Astrocyte (in vitro differentiated cells and primary cell): ENCODE measurements at regions not wholly inside any gene's neighbourhood (a gene's known extent, or its start where the extent isn't known, plus 50 kb on each side); places are given as distances from the start of the nearest gene placed in this dataset.

Experiments used
- DNase-seq: peaks from one replicate; pipeline ENCODE4 v3.0.0-alpha.2; 2010; ENCODE audit warnings: low read depth
- FAIRE-seq: peaks from 2 replicates; lab custom pipeline; 2011; peaks lifted over from hg19 to GRCh38; lab: Jason Lieb, UNC
- H2AFZ ChIP-seq: 2 replicates; pipeline ENCODE4 v1.6.0; 2012; ENCODE audit warnings: low read depth, low read length, inconsistent platforms
- H3K27ac ChIP-seq: 2 replicates; pipeline ENCODE4 v1.5.1; 2011; ENCODE audit warnings: low read depth, low read length, inconsistent platforms
- H3K27me3 ChIP-seq: 2 replicates; pipeline ENCODE4 v1.6.0; 2011; ENCODE audit warnings: low read length, inconsistent platforms; ENCODE audit not compliant: insufficient read depth
- H3K36me3 ChIP-seq: 2 replicates; pipeline ENCODE4 v1.5.1; 2011; ENCODE audit warnings: low read length, inconsistent platforms; ENCODE audit not compliant: insufficient read depth
- H3K4me1 ChIP-seq: 2 replicates; pipeline ENCODE4 v1.5.1; 2011; ENCODE audit warnings: low read length, inconsistent platforms; ENCODE audit not compliant: insufficient read depth
- H3K4me2 ChIP-seq: 2 replicates; pipeline ENCODE4 v1.6.0; 2012; ENCODE audit warnings: low read length, inconsistent platforms
- H3K4me3 ChIP-seq: 2 replicates; pipeline ENCODE4 v1.5.1; 2011; ENCODE audit warnings: low read depth, mild to moderate bottlenecking, low read length, inconsistent platforms; ENCODE audit not compliant: insufficient read depth
- H3K79me2 ChIP-seq: 2 replicates; pipeline ENCODE4 v1.6.0; 2012; ENCODE audit warnings: mild to moderate bottlenecking, low read length, inconsistent platforms; ENCODE audit not compliant: insufficient read depth
- H3K9ac ChIP-seq: 2 replicates; pipeline ENCODE4 v1.6.0; 2012; ENCODE audit warnings: mild to moderate bottlenecking, low read length, inconsistent platforms
- H3K9me3 ChIP-seq: 2 replicates; pipeline ENCODE4 v1.5.1; 2012; ENCODE audit warnings: low read depth, mild to moderate bottlenecking, low read length, inconsistent platforms; ENCODE audit not compliant: insufficient read depth
- H4K20me1 ChIP-seq: 2 replicates; pipeline ENCODE4 v1.6.0; 2012; ENCODE audit warnings: low read length, inconsistent platforms; ENCODE audit not compliant: insufficient read depth
- H3K27ac Mint-ChIP-seq: one replicate; pipeline ENCODE4 v1.8.0; 2021; ENCODE audit warnings: mild to moderate bottlenecking, mixed read lengths; ENCODE audit not compliant: unreplicated experiment
- H3K27me3 Mint-ChIP-seq: one replicate; pipeline ENCODE4 v1.8.0; 2021; ENCODE audit warnings: low read depth, mixed read lengths; ENCODE audit not compliant: unreplicated experiment
- H3K36me3 Mint-ChIP-seq: one replicate; pipeline ENCODE4 v1.8.0; 2021; ENCODE audit warnings: low read depth, mixed read lengths; ENCODE audit not compliant: unreplicated experiment
- H3K4me1 Mint-ChIP-seq: one replicate; pipeline ENCODE4 v1.8.0; 2021; ENCODE audit warnings: low read depth, mixed read lengths; ENCODE audit not compliant: unreplicated experiment
- H3K4me3 Mint-ChIP-seq: one replicate; pipeline ENCODE4 v1.8.0; 2021; ENCODE audit warnings: mild to moderate bottlenecking, moderate library complexity, mixed read lengths; ENCODE audit not compliant: unreplicated experiment
- H3K9me3 Mint-ChIP-seq: one replicate; pipeline ENCODE4 v1.8.0; 2021; ENCODE audit warnings: mild to moderate bottlenecking, mixed read lengths; ENCODE audit not compliant: unreplicated experiment
- EZH2 ChIP-seq: IDR thresholded peaks from 2 replicates; pipeline ENCODE4 v1.6.1; 2012; ENCODE audit warnings: mild to moderate bottlenecking, low read length, inconsistent platforms; ENCODE audit not compliant: insufficient read depth
- TF ChIP-seq, protein P1 (sequence below): IDR thresholded peaks from 2 replicates; pipeline ENCODE4 v1.5.1; 2011; ENCODE audit warnings: low read depth, mild to moderate bottlenecking, inconsistent platforms, low read length, moderate library complexity; ENCODE audit not compliant: insufficient read depth

GRCh38 chr6:63140114-63140513 is 71.2 kb upstream of the FKBP1C start:
- Histone ChIP-seq H3K79me2 (no peaks in the 10 kb centered on the region), H3K9ac (no peak overlapping the region), H3K4me1 (no peaks in the 10 kb centered on the region), H4K20me1 (no peaks in the 10 kb centered on the region), H3K27me3 (no peaks in the 10 kb centered on the region), H3K9me3 (peaks cover 5% of the 10 kb centered on the region), H3K36me3 (no peaks in the 10 kb centered on the region), H2AFZ (no peak overlapping the region), H3K27ac (no peak overlapping the region), H3K4me2 (no peak overlapping the region), H3K4me3 (no peak overlapping the region)
- FAIRE-seq (no peak), DNase-seq (no peak)
- Mint-ChIP-seq H3K27me3 (no peaks in the 10 kb centered on the region), H3K9me3 (peaks cover 4% of the 10 kb centered on the region), H3K27ac (no peak overlapping the region), H3K36me3 (no peaks in the 10 kb centered on the region), H3K4me1 (no peaks in the 10 kb centered on the region), H3K4me3 (no peak overlapping the region)
- no peak for TF ChIP-seq EZH2
- TF ChIP-seq, protein P1, sequence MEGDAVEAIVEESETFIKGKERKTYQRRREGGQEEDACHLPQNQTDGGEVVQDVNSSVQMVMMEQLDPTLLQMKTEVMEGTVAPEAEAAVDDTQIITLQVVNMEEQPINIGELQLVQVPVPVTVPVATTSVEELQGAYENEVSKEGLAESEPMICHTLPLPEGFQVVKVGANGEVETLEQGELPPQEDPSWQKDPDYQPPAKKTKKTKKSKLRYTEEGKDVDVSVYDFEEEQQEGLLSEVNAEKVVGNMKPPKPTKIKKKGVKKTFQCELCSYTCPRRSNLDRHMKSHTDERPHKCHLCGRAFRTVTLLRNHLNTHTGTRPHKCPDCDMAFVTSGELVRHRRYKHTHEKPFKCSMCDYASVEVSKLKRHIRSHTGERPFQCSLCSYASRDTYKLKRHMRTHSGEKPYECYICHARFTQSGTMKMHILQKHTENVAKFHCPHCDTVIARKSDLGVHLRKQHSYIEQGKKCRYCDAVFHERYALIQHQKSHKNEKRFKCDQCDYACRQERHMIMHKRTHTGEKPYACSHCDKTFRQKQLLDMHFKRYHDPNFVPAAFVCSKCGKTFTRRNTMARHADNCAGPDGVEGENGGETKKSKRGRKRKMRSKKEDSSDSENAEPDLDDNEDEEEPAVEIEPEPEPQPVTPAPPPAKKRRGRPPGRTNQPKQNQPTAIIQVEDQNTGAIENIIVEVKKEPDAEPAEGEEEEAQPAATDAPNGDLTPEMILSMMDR: no peak

DNA sequence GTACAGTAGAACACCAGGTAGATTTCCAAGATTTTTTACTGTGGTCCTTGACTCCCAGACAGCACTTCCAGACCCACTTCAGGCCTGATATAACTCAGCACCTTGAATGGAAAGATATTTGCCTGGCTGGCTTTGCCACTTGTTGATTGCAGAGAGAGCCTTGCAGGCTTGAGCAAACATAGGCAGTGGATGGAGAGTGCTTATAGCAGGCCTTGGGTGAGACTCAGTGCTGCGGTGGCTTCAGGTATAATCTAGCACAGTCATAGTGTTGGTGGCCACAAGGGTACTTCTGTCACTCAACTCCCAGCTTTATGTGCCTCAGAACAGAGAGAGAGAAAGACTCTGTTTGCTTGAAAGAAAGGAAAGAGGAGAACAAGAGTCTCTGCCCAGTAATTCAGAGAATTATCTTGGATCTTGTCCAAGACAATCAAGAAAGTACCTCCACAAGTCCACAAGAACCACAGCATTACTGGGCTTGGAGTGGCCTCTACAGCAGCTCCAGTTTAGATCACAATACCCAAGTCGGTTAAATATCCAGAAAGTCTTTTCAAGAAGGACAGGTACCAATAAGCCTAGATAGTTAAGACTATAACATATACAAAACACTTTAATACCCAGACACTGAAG is 70.5 kb upstream of the FKBP1C start:
- H4K20me1 ChIP-seq: no peaks in the 10 kb centered on the region
- Mint-ChIP-seq H3K4me3 (no peak overlapping the region), H3K27ac (no peak overlapping the region), H3K9me3 (peaks cover 4% of the 10 kb centered on the region), H3K4me1 (no peaks in the 10 kb centered on the region), H3K36me3 (no peaks in the 10 kb centered on the region), H3K27me3 (no peaks in the 10 kb centered on the region)
- H2AFZ ChIP-seq: no peak overlapping the region
- H3K4me3 ChIP-seq: no peak overlapping the region
- no peak overlapping the region for H3K27ac ChIP-seq
- no peak overlapping the region for H3K9ac ChIP-seq
- no peaks in the 10 kb centered on the region for H3K4me1 ChIP-seq
- H3K27me3 ChIP-seq: no peaks in the 10 kb centered on the region
- TF ChIP-seq, protein P1: no peak
- no peak for TF ChIP-seq EZH2
- no peak for DNase-seq
- FAIRE-seq: no peak
- peaks cover 5% of the 10 kb centered on the region for H3K9me3 ChIP-seq
- no peaks in the 10 kb centered on the region for H3K36me3 ChIP-seq
- no peak overlapping the region for H3K4me2 ChIP-seq
- no peaks in the 10 kb centered on the region for H3K79me2 ChIP-seq

GRCh38 chr6:63149730-63150129 is 61.5 kb upstream of the FKBP1C start:
- Mint-ChIP-seq H3K4me3 (no peak overlapping the region), H3K27me3 (no peaks in the 10 kb centered on the region), H3K4me1 (no peaks in the 10 kb centered on the region), H3K9me3 (no peaks in the 10 kb centered on the region), H3K36me3 (no peaks in the 10 kb centered on the region), H3K27ac (no peak overlapping the region)
- Histone ChIP-seq H3K4me1 (no peaks in the 10 kb centered on the region), H4K20me1 (no peaks in the 10 kb centered on the region), H3K27ac (no peak overlapping the region), H3K4me2 (no peak overlapping the region), H3K4me3 (no peak overlapping the region), H3K9ac (no peak overlapping the region), H3K9me3 (no peaks in the 10 kb centered on the region), H2AFZ (no peak overlapping the region), H3K79me2 (no peaks in the 10 kb centered on the region), H3K36me3 (no peaks in the 10 kb centered on the region), H3K27me3 (no peaks in the 10 kb centered on the region)
- no peak for FAIRE-seq
- no peak for DNase-seq
- TF ChIP-seq, protein P1: no peak
- no peak for TF ChIP-seq EZH2
